Cardiac septum (tissue), 1 donor: ENCODE measurements at regions not wholly inside any gene's neighbourhood (a gene's known extent, or its start where the extent isn't known, plus 50 kb on each side); places are given as distances from the start of the nearest gene placed in this dataset.
"Not testable (repeated sequence)": the region's sequence is repeated elsewhere in the genome, so short reads cannot be mapped to it uniquely, and the experiment has no call there.

Source experiments
- DNase-seq: peaks from one replicate; pipeline ENCODE4 v3.0.0-alpha.2; 2020; ENCODE audit warnings: low spot score
- intact Hi-C: fragments of 100-400 bp; cut with DNase I; formaldehyde crosslinking; loops from one replicate; pipeline ENCODE4 v1.14.0; 2022
- donor health status: DM: no; HTN: no; CAD: no.

DNA sequence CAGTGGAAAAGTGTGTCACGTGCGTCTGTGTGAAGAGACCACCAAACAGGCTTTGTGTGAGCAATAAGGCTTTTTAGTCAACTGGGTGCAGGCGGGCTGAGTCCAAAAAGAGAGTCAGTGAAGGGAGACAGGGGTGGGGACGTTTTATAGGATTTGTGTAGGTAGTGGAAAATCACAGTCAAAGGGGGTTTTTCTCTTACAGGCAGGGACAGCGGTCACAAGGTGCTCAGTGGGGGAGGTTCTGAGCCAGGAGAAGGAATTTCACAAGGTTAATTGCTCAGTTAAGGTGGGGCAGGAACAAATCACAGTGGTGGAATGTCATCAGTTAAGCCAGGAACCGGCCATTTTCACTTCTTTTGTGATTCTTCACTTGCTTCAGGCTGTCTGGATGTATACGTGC is 141.1 kb upstream of the KCNK1 start:
- not testable (repeated sequence) for DNase-seq

DNA sequence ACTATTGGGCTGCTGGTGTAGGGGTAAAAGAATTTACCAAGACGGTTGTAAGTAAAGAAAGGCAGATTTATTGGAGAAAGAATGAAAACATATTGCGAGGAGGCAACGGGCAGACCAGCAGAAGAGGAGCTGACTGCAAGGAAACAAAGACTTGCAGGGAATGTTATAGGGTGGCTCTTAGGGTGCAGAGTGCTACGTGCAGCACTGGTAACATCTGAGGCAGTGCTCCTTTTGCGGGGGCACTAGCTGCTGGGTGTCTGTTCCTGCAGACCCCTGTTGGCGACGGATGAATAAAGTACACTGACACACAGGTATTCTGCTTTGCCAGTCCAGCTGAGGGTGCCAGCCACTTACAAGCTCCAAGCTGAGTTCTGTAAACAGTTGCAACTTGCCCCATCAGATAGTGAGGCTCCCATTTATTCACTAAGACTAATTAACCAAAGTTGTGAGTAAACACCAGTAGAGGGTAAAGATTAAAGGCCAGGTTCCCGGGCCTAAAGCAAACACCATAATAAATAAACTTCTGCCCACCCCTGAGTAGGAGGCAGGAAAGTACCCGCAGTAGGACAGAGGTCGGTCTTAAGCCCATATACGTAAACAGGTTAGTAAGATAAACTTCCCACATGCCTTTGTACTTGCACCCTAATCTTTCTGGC is 140.2 kb upstream of the KCNK1 start:
- DNase-seq = no peak
- intact Hi-C loops = no loop called here

More for the DNA sequence above, 141.1 kb upstream of the KCNK1 start:
- intact Hi-C loops = not testable (repeated sequence)

DNA sequence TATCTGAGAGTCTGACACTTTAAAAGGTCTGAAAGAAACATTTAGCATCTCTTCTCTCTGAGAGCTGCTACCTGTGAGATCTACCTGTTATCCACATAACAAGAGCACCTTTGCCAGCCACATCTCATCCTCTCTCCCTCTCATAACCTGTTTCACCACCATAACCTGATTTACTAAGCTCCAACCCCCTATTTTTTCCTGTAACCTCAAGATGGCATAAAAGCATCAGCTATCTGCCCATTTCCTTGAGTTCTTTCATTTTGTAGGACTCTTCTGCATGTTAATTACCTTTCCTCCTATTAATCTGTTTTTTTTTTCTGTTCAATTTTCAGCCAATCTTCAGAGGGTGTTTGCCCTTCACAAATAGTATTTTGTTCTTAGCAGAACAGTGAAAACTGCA is 136.5 kb upstream of the KCNK1 start:
- DNase-seq = no peak
- intact Hi-C loops = no loop called here

DNA sequence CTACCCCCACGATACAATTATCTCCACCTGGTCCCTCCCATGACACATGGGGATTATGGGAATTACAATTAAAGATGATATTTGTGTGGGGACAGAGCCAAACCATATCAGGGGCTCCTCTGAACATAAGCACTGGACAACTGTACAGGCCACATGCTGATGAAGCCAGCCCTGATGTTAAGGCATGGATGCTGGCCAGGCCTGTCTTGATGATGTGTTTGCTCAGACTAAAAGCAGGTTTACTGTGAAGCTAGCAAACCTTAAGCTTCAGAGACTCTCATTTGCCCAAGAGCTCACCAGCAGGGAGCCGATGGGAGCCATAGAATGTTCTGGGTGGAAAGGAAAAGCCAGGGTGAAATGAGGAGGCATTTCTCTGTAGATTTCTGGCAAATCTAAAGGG is 135.3 kb upstream of the KCNK1 start:
- DNase-seq = no peak

DNA sequence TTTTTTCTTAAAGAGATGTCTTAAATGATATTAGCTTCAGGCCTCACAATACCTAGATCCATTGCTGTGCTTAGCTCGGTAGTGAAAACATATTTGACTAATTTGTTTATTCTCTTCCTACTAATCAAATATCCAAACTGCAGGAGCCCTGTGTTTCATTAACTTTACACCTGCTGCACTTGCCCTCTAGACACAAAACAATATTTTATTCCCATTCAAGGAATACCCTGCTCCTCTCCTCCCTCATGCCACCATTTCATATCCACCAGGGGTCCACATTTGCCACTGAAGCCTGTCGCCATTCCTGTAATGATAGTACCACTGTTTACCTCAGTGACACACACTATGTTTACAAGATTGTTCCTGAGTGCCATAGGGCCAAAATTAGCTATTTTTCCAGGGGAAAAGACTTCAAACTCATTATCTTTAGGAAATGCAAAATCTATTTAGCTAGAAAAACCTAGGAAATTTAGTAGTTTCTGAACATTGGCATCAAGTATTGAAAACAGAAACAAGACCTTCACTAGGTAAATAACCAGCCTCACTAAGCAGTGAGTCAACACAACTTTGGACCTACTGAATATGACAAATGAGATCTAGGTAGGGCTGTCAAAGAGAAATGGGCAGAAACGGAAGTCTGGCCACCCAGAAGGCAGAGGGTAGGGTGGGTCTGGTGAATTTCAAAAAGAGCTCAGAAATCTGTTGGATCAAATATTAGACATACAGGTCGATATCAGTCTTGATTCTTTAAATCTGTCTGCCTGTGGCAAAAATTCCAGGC is 134.6 kb upstream of the KCNK1 start:
- DNase-seq = no peak
- intact Hi-C loops = no loop called here

More for the DNA sequence above, 135.3 kb upstream of the KCNK1 start:
- intact Hi-C loops = no loop called here

DNA sequence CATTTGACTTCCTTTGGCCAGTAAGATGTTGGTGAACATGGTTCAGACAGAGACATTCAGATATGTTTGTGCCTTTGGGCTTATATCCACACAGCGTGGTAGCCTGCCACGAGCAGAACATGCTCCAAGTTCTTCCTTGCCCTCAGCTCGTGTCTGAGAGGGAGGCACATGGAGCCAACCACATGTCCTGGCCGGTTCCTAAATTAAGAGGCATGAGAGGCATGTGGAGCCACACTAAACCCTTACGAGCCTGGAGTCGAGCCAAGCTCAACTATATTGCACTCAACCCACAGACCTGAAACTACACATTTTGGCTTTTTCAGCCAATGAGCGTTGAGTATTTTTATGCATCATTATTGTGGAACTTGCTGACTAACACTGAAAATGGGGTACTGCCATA is 133.7 kb upstream of the KCNK1 start:
- intact Hi-C loops = no loop called here
- DNase-seq = no peak

DNA sequence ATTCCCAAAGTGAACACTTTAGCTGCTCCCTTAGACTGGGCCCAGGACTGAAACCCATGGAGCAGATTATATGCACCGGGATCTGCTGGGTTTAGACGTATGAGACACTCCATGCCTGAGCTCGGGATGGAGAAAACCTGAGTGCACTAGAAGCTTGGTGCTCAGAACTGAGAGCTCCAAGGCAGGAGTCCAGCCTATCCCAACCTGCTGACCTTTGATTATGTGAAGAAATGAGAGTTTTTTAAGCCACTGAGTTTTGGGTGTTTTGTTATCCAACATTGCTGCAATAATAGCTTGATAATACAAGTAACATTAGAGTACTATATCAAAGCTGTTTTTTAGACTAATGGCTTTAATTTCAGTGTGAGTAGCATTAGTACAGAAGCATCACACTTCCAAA is 131.5 kb upstream of the KCNK1 start:
- intact Hi-C loops = no loop called here
- no peak for DNase-seq

DNA sequence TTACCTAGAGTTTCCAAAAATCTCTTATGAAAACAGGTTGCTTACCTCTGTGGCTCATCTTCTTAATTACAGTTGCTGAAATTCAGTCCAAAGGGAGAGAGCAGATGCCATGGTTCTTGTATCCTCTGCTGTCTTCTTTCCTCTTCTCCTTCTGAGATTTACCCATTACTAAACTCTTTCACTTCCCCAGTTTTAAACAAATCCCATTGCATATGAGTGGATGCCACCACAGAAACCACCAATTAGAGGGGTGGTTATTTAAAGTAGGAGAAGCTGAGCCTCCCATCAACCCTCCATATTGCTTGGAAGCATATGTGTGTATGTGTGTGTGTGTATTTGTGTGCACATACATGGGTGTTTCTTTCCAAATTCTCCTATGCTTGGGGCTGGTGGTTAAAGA is 128.5 kb upstream of the KCNK1 start:
- no peak for DNase-seq

DNA sequence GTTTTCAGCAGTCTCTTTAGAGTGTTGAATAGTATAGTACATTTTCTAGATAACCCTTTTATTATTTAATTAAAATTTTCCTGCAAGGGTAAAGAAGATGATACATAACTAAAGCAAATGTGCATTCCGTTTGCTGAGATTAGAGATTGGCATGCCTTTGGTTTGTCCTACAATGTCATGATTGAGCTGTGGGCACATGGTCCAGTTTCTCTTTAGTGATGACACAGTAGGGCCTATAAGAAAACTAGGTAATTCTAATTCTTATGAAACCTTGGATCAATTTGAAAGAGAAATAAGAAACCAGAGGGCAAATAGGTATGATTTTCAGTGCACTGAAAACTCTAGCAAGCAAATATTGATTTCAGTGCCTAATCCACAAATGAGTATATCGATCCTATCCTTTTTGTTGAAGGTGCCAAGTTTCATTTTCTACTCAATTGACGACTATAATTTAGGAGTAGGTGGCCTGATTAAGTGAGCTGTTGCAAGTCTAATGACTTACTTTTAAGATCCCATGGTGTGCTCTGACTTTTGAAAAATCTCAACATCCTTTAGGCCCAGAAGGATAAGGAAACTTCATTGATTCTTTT is 128.0 kb upstream of the KCNK1 start:
- intact Hi-C loops = no loop called here
- DNase-seq = no peak

More for the DNA sequence above, 128.5 kb upstream of the KCNK1 start:
- intact Hi-C loops = no loop called here

DNA sequence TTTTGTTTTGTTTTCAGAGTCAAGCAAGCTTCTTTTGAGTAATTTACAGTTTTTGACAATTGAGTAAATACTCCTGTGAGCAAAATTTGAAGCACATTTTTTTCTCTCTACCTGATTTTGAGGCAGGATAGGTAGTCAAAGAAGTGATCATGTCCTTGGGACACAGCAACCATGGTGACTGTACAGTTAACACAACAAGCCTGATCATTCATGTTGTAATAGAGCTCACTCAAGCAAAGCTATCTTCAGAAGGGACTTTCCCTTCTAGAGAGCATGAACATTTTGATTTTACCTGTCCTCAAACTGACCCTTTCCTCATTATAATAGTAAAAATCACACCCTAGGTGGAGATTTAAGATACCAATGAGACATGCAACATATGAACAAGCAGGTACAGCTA is 126.5 kb upstream of the KCNK1 start:
- no peak for DNase-seq
- intact Hi-C loops = no loop called here

DNA sequence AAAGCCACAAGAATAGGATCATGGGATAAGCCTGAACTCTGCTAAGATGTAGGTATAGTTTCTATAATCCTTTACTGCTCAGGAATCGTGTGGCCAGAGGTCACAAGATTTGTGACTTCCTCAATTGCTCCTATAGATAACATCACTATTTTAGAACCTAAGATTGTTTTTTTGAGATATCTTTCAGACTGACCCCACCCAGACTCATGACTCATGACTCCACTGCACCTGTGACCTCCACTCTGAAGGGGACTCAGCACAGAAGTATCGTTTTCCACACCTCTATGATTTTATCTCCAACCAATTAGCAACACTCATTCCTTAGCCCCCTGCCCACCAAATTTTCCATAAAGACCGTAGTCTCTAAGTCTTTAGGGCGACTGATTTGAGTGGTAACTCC is 124.5 kb upstream of the KCNK1 start:
- intact Hi-C loops = no loop called here
- DNase-seq = no peak

DNA sequence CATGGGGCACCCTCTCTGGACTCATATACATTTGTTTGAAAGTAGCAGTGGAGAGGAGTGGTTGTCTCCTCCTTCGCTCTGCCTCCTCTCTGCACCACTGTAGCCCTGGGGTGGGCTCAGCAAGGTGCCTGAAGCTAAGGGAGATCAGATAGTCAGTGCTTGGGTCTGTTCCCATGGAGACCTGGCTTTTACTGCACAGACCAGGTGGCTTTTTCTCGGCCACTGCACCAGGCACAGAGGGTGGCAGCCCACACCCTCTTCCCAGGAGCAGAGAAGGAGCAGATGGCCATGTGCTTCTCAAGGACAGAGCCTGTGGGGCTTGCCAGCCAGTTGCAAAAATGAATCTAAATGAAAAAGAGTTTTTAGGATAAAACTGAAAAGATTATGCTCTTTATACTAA is 123.4 kb upstream of the KCNK1 start:
- no peak for DNase-seq
- intact Hi-C loops = no loop called here

DNA sequence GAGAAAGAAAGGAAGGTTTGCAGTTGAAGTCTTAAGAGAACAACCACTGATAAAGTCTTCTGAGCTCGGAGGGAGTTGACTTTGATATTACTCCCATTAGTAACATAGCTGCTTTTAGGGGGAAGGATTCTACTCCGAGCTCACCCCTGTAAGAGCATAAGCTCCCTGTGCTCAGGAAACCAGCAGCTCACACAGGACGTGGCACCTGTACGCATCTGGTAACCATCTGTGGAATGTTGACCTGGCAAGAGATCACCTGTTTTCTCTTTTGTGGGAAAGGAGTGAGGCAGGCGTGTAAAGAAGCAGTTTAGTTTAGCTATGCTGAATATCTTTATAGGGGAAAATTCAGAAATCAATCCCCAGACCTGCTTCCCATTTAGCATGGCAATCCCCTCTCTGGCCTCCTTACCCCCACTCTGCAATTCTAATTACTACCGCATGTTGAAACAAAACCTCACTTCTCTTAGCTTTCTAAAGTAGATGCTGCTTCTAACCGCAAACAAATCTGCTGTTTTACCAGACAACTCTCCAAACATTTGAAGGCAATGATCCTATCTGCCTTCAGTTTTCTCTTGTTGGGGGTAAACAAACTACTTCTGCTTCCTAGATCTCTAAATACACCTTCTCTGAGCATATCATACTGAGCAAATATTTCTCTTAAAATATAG is 121.8 kb upstream of the KCNK1 start:
- no peak for DNase-seq
- intact Hi-C loops = no loop called here

DNA sequence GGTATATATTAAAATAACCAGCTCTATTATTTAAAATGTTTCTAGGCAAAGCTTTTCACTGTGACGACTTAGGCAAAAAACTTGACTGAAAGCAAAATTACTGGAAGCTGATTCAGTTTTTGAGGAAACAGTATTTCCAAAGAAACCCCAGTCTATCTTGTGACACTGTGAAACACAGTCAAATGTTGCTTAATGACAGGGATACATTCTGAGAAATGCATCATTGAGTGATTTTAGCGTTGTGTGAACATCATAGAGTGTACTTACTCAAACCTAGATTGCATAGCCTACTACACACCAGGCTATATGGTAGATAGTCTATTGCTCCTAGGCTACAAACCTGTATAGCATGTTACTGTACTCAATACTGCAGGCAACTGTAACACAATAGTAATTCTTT is 116.9 kb upstream of the KCNK1 start:
- no peak for DNase-seq
- intact Hi-C loops = no loop called here

DNA sequence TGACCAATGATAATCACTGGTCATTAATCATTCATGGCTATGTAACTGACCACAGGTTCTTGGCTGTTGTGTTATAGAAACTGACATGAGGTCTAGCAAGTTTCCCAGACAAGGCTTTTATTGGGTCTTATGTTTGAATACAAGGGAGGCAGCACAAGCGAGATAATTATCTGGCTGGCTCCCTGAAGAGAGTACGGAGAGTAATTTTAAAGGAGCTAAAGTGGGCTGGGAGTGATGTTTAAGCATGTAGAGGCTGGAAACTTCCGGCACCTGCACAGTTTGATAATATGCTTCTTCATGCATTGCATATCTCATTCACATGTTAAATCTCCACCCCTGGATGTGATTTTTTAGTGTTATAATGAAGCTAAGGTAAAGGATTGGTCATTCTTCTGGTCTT is 116.2 kb upstream of the KCNK1 start:
- DNase-seq = no peak

DNA sequence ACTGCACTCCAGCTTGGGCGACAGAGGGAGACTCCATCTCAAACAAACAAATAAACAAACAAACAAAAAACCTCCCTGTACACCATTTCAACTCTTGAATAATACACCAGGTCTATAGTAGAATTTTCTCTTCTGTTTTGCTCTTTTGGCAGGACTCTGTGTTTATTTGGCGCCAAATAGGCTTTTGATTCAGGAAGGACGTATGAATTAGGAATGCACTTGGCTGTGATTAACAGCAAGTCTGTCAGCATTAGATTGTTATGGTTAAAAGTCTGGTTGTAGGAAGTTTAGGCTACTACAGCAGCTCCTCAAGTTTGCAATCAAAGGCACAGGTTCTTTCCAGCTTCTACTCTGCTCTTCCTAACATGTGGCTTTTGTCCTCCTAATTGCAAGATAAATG is 113.8 kb upstream of the KCNK1 start:
- no peak for DNase-seq
- intact Hi-C loops = no loop called here

More for the DNA sequence above, 116.2 kb upstream of the KCNK1 start:
- intact Hi-C loops = no loop called here

DNA sequence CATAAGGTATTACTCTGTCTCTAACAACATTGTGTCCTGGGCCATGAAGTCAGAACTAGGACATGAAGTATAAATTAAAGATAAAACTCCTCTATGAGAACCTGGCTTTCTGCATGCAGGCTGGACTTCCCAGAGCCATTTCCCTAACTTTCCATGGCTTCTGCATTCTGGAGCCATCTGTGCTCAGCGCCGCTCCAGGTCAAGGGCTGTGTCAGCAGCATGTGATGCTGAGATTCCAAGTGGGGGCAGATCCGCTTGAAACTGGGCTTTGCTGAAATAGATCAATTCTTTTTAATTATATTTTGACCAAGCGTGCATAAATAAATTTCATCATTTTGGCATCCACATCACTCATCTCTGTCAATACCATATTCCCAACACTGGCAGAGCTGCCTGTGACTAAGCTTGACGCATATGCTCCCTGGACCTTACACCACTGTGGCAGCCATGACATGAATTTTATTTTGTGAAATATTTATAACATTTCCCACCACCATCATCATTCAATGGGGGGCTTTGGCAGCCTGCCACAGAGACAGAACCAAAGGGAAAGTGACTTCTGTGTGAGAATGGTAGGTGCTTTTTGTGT is 110.4 kb upstream of the KCNK1 start:
- intact Hi-C loops = no loop called here
- no peak for DNase-seq

DNA sequence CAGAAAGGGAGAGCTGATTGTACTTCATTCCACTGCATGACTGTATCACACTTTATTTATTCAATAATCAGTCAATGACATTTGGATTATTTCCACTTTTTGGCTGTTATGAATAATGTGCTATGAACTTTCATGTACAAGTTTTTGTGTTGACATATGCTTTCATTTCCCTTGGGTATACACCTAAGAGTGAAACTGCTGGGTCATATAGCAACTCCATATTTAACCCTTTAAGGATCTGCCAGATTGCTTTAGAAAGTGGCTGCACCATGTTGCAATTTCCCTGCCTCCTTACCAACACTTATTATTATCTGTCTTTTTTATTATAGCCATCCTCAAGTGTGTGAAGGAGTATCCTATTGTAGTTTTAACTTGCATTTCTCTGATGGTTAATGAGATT is 108.8 kb upstream of the KCNK1 start:
- intact Hi-C loops = no loop called here
- no peak for DNase-seq

DNA sequence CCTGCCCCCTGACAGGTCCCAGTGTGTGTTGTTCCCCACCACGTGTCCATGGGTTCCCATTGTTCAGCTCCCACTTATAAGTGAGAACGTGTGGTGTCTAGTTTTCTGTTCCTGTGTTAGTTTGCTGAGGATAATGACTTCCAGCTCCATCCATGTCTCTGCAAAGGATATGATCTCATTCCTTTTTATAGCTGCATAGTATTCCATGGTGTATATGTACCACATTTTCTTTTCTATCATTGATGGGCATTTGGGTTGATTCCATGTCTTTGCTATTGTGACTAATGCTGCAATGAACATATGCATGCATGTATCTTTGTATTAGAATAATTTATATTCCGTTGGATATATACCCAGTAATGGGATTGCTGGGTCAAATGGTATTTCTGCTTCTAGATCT is 108.0 kb upstream of the KCNK1 start:
- DNase-seq, intact Hi-C loops: not testable (repeated sequence)

DNA sequence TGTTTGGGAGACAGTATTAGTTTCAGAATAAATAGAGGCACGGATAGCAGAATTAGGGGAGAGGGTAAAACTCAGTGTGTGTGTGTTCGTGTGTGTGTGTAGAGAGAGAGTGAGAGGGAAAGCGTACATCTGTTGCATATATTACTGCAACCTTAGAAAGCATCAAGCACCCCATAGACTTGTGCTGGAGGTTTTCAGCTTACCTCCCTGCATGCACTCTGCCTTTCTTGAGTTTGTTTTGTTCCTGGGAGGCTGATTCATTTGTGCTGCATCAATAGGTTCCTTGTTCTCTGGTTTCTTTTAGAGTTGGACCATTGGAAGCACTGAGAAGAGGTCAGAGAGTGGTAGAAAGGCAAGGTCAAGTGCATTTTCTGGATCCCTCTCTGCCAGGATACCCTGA is 104.4 kb upstream of the KCNK1 start:
- intact Hi-C loops = no loop called here
- no peak for DNase-seq
